AG04449 (cell line): ENCODE measurements at regions not wholly inside any gene's neighbourhood (a gene's known extent, or its start where the extent isn't known, plus 50 kb on each side); places are given as distances from the start of the nearest gene placed in this dataset.
"Not testable (repeated sequence)": the region's sequence is repeated elsewhere in the genome, so short reads cannot be mapped to it uniquely, and the experiment has no call there.

Source experiments
- CTCF ChIA-PET: fragments of 350-600 bp; formaldehyde crosslinking; extraction: SDS; loops from one replicate; lab custom pipeline; 2021; ENCODE audit warnings: antibody characterized with exemption; lab: Yijun Ruan, JAX
- POLR2A ChIA-PET: fragments of 400-600, 350-600 bp; formaldehyde crosslinking; extraction: SDS; loops from one replicate; lab custom pipeline; 2020; ENCODE audit warnings: antibody characterized with exemption, inconsistent platforms; lab: Yijun Ruan, JAX
- DNase-seq: peaks from one replicate; pipeline ENCODE4 v3.0.0-alpha.2; 2010; ENCODE audit warnings: low read depth, low spot score
- H3K4me3 ChIP-seq: 2 replicates; pipeline ENCODE4 v1.5.1; 2011; ENCODE audit warnings: low read depth, mild to moderate bottlenecking, control low read depth, low read length
- CTCF ChIP-seq: IDR thresholded peaks from one replicate; pipeline ENCODE4 v1.5.1; 2011; ENCODE audit warnings: mild to moderate bottlenecking, moderate library complexity, low read length, control low read depth, inconsistent platforms; ENCODE audit not compliant: insufficient read depth; ENCODE audit errors: missing control alignments

- POLR2A ChIA-PET, result no interaction called here
- DNase-seq, result no peak
- no peak for TF ChIP-seq CTCF
- no peak overlapping the region for H3K4me3 ChIP-seq
- CTCF ChIA-PET, result no interaction called here
These were observed 328.3 kb upstream of the CITED2 start for GRCh38 chr6:139702706-139703105.

- POLR2A ChIA-PET, result no interaction called here
- CTCF ChIA-PET, result no interaction called here
- no peak overlapping the region for H3K4me3 ChIP-seq
- DNase-seq, result no peak
- TF ChIP-seq CTCF, result no peak
These were observed 327.2 kb upstream of the CITED2 start for GRCh38 chr6:139701695-139702094.

GRCh38 chr6:139701003-139701402, 326.6 kb upstream of the CITED2 start:
- no peak overlapping the region for H3K4me3 ChIP-seq
- ChIA-PET CTCF (no interaction called here), POLR2A (interaction anchor here (0.7 kb wide), 1 partner anchor 331 kb away, joined by 3 read pairs; no protein-coding TSS in a partner anchor)
- TF ChIP-seq CTCF, result no peak
- DNase-seq, result no peak

- ChIA-PET POLR2A (no interaction called here), CTCF (interaction anchor here (1.4 kb wide), 1 partner anchor 13 kb away, joined by 4 read pairs; no protein-coding TSS in a partner anchor)
- DNase-seq, result no peak
- H3K4me3 ChIP-seq, result no peak overlapping the region
- TF ChIP-seq CTCF, result no peak
These were observed 325.5 kb upstream of the CITED2 start for GRCh38 chr6:139699911-139700310.

- ChIA-PET POLR2A (no interaction called here), CTCF (interaction anchor here (1.1 to 1.4 kb wide), 2 partner anchors 9 to 13 kb away, joined by 4 read pairs; no protein-coding TSS in a partner anchor)
- DNase-seq, result no peak
- no peak overlapping the region for H3K4me3 ChIP-seq
- TF ChIP-seq CTCF, result no peak
These were observed 324.9 kb upstream of the CITED2 start for GRCh38 chr6:139699335-139699734.

- DNase-seq, result no peak
- H3K4me3 ChIP-seq, result no peak overlapping the region
- no peak for TF ChIP-seq CTCF
- ChIA-PET POLR2A (no interaction called here), CTCF (interaction anchor here (1.1 kb wide), 1 partner anchor 8 kb away, joined by 4 read pairs; no protein-coding TSS in a partner anchor)
These were observed 324.2 kb upstream of the CITED2 start for GRCh38 chr6:139698526-139699176.

- CTCF ChIA-PET, POLR2A ChIA-PET, DNase-seq, H3K4me3 ChIP-seq: not testable (repeated sequence)
These were observed 323.4 kb upstream of the CITED2 start for GRCh38 chr6:139697856-139698255.

GRCh38 chr6:139696991-139697390, 322.5 kb upstream of the CITED2 start:
- H3K4me3 ChIP-seq, DNase-seq, POLR2A ChIA-PET, CTCF ChIA-PET: not testable (repeated sequence)
